DMS53 (cell line): ENCODE measurements at regions not wholly inside any gene's neighbourhood (a gene's known extent, or its start where the extent isn't known, plus 50 kb on each side); places are given as distances from the start of the nearest gene placed in this dataset.
A peak's percentile ranks its signal among the peaks of the same experiment; 100 is the strongest.

ENCODE experiments used
- DNase-seq: peaks from one replicate; lab custom pipeline; 2025; lab: John Stamatoyannopoulos, UW

GRCh38 chr6:113292646-113293422 is 564.3 kb upstream of the MARCKS start:
- no peak for DNase-seq

DNA sequence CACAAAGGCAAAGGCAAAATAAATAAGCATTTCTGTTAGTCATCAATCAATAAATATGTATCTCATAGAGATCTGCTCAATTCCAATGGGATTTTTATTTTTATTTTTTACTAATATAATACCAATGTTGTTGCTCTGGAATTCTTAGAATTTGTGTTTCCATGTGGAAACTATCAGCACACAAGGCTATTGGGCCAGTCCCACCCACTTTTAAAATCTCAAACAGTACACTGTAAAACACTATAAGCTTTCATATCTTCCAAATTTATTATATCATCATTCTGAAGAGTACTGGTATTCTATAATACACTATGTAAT is 563.8 kb upstream of the MARCKS start:
- DNase-seq: no peak

- DNase-seq: no peak
Measured at GRCh38 chr6:113299531-113299930, 557.6 kb upstream of the MARCKS start.

DNA sequence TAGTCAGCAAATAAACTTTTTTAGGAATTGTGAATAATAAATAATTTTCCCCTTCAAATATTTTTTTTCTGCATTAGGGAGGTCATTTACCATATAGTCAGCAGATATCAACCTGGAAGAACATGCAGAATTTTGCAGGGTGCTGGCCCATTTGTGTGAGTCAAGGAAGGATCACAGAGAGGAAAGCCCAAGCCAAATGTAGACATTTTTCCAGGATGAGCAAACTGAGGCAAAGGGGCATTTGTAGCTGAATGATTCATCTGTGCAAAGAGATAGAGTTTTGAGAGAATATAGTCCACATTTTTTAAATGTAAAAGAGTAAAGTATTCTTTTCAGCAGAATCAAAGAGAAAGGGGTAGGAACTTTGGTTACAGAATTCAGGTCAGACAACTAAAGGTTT is 555.5 kb upstream of the MARCKS start:
- no peak for DNase-seq

DNA sequence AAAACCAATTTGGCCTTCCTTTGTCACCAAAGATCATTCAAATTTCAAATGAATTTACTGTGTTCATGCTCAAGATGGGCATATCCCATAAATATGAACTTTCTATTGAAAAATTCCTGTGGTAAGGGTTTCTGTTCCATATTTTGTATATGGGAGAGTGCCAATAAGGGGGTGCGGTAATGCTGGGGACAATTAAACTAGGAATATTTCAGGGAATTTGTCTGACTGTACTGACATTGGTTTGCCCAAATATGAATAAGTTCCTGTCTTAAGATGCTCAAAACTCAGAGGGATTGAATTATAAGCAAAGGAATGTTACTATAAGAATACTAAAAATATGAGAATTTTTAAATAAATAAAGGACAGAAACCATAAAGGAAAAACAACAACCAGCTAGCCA is 553.0 kb upstream of the MARCKS start:
- DNase-seq: no peak

DNA sequence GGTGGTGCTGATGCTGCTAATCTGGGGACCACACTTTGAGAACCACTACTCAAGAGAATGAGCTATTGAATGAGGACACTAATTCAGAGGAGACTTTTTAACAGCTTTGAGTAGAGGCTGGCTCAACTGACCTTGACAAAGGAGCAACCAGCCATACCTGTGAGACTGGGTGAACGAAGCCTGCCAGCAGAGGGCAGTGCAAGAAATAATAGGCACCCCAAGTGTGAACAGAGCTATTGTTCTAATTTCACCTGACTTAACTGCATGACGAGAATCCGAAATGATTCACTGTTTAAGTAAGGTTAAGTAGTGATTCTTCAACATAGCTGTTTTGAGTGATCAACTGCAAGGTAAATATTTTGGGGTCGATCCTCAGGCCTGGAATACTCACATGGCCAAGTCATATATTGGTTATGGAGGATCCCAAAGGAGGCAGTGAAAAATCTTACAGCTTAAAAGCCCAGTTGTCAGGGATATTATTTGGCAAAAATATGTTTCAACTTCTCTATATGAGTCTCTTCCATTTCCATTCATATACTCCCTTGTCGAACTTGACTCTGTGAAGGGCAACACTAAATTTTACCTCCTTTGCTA is 550.5 kb upstream of the MARCKS start:
- peak; percentile 76 for DNase-seq

DNA sequence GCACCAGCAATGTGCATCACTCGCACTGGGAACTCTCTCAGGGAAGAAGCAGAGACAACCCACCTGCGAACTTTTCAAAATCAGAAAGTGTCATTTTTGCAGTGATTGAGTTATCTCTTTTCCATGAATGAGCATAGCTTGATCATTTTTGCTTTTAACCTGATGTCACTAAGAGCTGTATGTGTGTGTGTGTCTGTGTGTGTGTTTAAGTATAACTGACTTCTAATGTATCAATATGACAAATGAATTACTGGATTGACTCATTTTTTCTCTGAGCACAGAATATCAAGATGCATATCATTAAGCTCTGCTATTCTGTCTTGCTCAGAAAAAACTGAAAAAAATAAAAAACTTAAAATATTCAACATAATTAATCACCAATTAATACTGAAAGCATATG is 548.9 kb upstream of the MARCKS start:
- DNase-seq: no peak

DNA sequence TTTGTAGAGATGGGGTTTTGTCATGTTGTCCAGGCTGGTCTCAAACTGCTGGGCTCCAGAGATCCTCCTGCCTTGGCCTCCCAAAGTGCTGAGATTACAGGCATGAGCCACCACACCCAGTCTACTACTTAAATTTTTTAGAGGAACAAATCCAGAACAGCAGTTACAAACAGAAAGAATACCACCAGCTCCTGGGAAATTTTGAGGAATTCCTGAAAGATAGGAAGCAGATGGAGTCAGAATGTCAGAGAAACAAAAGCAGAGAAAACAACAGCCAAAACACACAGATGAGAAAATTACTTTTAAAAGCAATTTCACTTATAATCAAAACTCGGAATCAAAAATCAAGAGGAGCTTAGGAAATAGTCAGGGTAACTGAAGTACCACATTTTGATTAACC is 543.3 kb upstream of the MARCKS start:
- no peak for DNase-seq

DNA sequence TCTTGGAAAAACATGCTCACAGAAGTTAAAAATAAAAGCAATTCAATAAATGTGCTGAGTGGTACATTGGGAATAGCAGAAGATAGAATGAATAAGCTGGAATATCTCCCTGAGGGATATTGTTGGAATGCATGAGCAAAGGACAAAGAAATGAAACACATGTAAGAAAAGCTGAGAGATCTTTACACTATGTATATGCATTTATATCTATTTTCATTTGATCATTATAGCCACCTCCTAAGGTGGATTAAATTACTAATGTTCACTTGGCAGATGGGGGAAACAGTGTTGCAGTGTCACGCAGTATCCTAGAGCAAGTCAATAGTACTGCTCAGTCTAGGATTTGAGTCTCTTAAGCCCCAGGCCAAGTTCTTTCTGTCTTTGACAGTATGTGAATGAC is 542.0 kb upstream of the MARCKS start:
- no peak for DNase-seq

DNA sequence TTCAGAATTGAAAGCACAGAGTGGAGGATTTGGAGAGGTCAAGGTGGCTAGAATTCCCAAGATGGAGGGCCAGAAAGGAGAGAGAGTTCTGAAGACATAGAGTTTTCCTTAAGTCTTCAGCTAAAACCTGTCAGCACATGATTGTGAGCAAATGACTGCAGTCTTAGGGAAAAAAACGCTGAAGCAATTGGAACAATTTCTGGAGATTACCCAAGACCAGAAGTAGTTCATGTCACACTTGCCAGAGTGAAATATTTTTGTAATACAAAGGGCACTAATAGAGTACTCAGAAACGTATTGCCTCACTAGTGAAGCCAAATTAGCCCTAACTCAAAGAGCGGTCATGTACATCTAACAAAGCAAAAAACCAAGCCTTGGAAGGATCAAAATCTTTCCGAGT is 541.3 kb upstream of the MARCKS start:
- no peak for DNase-seq

GRCh38 chr6:113317442-113317841 is 539.7 kb upstream of the MARCKS start:
- no peak for DNase-seq

- no peak for DNase-seq
Measured at GRCh38 chr6:113317891-113318574, 539.1 kb upstream of the MARCKS start.

DNA sequence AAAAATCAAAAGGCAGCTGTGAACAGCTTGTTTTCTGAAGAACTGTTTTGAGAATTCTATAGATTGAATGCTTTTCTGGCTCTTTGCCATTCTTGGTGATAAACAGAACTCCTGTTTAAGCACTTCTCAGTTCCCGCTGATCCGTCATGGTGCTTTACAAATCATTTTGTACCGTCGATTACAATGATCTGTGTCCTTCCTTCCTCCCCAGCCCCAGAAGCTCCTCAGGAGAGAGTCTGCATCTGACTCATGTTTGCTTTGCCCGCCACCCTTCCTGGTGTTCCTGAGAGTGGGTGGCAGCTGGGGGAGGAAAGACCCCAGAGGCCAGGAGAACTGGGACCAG is 538.6 kb upstream of the MARCKS start:
- peak; percentile 18 for DNase-seq

DNA sequence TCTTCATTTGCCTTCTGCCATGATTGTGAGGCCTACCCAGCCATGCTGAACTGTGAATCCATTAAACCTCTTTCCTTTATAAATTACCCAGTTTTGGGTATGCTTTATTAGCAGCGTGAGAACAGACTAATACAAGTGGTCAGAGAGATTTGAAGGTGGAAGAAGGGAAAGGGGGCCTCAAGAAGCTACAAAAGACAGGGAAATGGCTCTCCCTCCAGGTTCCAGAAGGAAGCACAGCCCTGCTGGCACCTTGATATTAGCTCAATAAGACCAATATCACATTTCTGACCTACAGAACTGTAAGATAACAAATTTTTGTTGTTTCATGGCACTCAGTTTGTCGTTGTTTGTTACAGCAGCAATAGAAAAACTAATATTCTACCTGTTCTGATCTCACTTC is 536.5 kb upstream of the MARCKS start:
- DNase-seq: no peak

DNA sequence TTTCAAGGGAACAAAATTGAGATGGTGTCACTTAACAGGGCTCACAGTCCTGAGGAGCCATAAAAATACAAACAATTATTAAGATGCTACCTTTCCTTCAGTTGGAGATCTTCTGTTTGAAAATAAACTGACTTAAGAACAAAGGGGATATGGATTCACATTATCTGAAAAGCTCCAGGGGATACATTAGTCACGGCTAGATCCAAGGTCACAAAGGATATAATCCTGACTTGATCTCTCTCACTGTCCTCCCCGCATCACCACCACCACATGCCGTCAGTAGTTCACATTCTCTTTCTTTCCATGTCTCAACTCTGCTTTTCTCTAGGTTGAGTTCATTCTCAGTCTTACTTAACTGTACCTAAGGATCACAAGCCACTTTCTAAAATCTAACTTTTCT is 530.4 kb upstream of the MARCKS start:
- peak; percentile 12 for DNase-seq

GRCh38 chr6:113328886-113329381 is 528.2 kb upstream of the MARCKS start:
- DNase-seq: no peak

GRCh38 chr6:113329942-113330635 is 527.1 kb upstream of the MARCKS start:
- peak; percentile 53 for DNase-seq

DNA sequence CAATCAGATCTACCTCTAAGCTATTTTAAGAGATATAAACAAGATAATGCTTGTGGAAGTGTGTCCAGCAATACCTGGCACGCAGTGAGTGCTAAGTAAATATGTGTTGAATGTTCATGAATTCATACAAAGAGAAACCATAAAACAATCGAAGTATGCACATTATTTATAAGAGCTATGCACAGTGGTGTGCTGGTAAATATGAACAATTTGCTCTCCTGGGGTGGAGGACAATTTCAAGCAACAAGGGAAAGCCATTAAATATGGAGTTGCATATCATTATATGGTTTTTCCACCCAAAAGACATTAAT is 526.6 kb upstream of the MARCKS start:
- peak; percentile 53 for DNase-seq

GRCh38 chr6:113331021-113331420 is 526.1 kb upstream of the MARCKS start:
- no peak for DNase-seq

DNA sequence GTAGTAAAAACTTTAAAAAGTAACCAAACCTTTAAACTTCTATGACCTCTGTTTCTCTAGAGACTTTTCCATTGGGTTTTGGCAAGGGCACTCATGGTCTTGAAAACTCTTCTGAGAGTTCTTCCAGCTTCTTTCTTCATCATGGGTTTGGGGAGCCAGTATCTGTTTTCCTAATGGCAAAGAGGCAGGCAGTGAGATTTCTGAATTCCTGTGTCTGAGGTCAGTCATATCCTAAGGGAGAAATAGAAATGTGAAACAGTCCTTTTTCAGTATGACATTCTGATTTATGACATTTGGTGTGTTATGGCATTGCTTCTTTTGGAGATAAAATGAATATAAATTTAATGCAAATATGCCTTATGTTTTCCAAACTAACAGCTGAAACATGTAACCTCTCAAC is 518.5 kb upstream of the MARCKS start:
- no peak for DNase-seq

DNA sequence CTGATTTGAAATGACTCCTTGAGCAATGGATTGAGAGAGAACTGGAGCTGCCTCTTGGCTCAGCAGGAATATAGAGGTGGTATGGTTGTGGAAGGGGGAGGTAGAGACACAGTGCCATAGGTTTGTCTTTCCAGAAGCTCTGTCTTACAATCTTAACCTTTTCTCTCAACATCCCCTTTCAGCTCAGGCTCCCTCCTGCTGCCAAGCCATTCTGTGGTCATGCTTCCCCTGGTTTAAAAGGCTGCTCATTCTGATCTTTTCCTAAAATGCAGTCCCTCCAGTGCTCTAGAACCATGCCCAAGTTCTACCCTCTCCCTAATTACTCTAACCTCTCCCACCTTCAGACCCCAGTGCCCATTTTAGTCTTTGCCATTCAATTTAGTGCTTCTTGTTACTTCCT is 517.9 kb upstream of the MARCKS start:
- no peak for DNase-seq

DNA sequence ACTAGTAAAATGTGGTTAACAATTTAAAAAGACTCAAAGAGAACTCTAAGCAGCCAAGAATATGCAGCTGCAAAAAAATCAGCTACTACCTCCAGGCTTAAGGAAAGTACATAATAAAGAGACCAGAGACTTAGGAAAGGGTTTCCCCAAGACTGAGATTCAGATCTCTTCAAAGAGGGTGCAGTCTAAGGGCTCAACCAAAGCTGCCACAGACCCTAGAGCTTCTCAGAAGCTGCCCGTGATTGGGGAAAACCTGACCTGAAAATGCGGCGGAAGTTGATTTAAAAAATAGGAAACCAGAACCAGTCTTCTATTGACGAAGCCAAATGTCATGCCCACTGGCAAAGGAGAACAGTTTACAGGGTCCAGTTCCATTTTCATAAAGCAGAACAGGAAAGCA is 516.8 kb upstream of the MARCKS start:
- no peak for DNase-seq

GRCh38 chr6:113343940-113344339 is 513.2 kb upstream of the MARCKS start:
- DNase-seq: no peak
